ENCODE measurements at regions not wholly inside any gene's neighbourhood (a gene's known extent, or its start where the extent isn't known, plus 50 kb on each side); places are given as distances from the start of the nearest gene placed in this dataset.

DNA sequence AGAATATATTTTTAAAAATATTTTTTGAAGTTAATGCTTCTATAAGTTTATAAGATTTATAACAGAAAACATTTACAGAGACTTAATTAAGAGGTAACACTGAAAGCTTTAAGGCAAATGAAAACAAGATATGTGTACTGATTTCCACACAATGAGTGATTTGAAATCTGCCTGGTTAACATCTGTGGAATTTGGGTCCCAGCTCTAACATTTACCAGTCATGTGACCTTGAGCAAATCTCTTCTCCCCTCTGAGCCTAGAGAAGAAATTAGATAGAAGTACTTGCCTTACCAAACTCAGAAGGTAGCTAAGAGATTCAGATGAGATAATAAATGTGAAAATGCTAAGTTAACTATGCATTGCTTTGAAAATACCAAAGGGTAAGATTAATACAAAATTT, 458.8 kb upstream of the LCORL start:
- TF ChIP-seq CTCF (IDR thresholded peaks at IDR 0.05; ENCODE audit: insufficient read depth, low read length, poor library complexity, severe bottlenecking) (no peak), EZH2phosphoT487 (conservative IDR thresholded peaks at IDR 0.05; ENCODE audit: low read length) (no peak)

Data from SU-DHL-6 (cell line).